HEK293T (cell line): ENCODE measurements at regions not wholly inside any gene's neighbourhood (a gene's known extent, or its start where the extent isn't known, plus 50 kb on each side); places are given as distances from the start of the nearest gene placed in this dataset.

Experiments used
- CTCF ChIA-PET: fragments of 350-600 bp; formaldehyde crosslinking; extraction: SDS; loops from one replicate; lab custom pipeline; 2021; ENCODE audit warnings: antibody characterized with exemption, inconsistent platforms; lab: Yijun Ruan, JAX
- POLR2A ChIA-PET: fragments of 350-600 bp; formaldehyde crosslinking; extraction: SDS; loops from one replicate; lab custom pipeline; 2020; ENCODE audit warnings: antibody characterized with exemption, inconsistent platforms; lab: Yijun Ruan, JAX
- DNase-seq: peaks from one replicate; pipeline ENCODE4 v3.0.0; 2012; ENCODE audit warnings: mixed read lengths; ENCODE audit errors: extremely low spot score
- ARNT ChIP-seq: fragments of 450-650 bp; IDR thresholded peaks from 2 replicates; pipeline ENCODE4 v1.6.1; 2017; ENCODE audit warnings: mild to moderate bottlenecking
- BHLHE40 ChIP-seq: fragments of 450-650 bp; IDR thresholded peaks from 2 replicates; pipeline ENCODE4 v1.6.1; 2016; ENCODE audit warnings: mild to moderate bottlenecking, moderate library complexity, borderline replicate concordance
- CTBP1 ChIP-seq: fragments of 450-650 bp; IDR thresholded peaks from 2 replicates; pipeline ENCODE4 v1.6.1; 2016; ENCODE audit warnings: borderline replicate concordance
- ELF4 ChIP-seq: fragments of 450-650 bp; IDR thresholded peaks from 2 replicates; pipeline ENCODE4 v1.6.1; 2017; ENCODE audit warnings: antibody characterized with exemption
- FOXA1 ChIP-seq: fragments of 450-650 bp; IDR thresholded peaks from 2 replicates; pipeline ENCODE4 v1.6.1; 2016; ENCODE audit warnings: mild to moderate bottlenecking
- FOXK2 ChIP-seq: fragments of 450-650 bp; IDR thresholded peaks from 2 replicates; pipeline ENCODE4 v1.6.1; 2016; ENCODE audit warnings: mild to moderate bottlenecking
- FOXM1 ChIP-seq: fragments of 450-650 bp; IDR thresholded peaks from 2 replicates; pipeline ENCODE4 v1.6.1; 2017; ENCODE audit warnings: mild to moderate bottlenecking, borderline replicate concordance
- HDGF ChIP-seq: fragments of 450-650 bp; IDR thresholded peaks from 2 replicates; pipeline ENCODE4 v1.6.1; 2017; ENCODE audit warnings: antibody characterized with exemption, borderline replicate concordance
- L3MBTL2 ChIP-seq: fragments of 450-650 bp; conservative IDR thresholded peaks from 2 replicates; pipeline ENCODE4 v1.6.1; 2016; ENCODE audit warnings: mild to moderate bottlenecking
- LEF1 ChIP-seq: fragments of 450-650 bp; IDR thresholded peaks from 2 replicates; pipeline ENCODE4 v1.6.1; 2017; ENCODE audit warnings: mild to moderate bottlenecking, borderline replicate concordance
- NFRKB ChIP-seq: fragments of 450-650 bp; IDR thresholded peaks from 2 replicates; pipeline ENCODE4 v1.6.1; 2016; ENCODE audit warnings: mild to moderate bottlenecking, moderate library complexity
- PKNOX1 ChIP-seq: fragments of 450-650 bp; IDR thresholded peaks from 2 replicates; pipeline ENCODE4 v1.6.1; 2016
- SP1 ChIP-seq: fragments of 450-650 bp; IDR thresholded peaks from 2 replicates; pipeline ENCODE4 v1.6.1; 2017
- SUZ12 ChIP-seq: fragments of 450-650 bp; IDR thresholded peaks from 2 replicates; pipeline ENCODE4 v1.6.1; 2016; ENCODE audit warnings: mild to moderate bottlenecking
- TARDBP ChIP-seq: fragments of 450-650 bp; IDR thresholded peaks from 2 replicates; pipeline ENCODE4 v1.6.1; 2016
- ZNF384 ChIP-seq: fragments of 450-650 bp; IDR thresholded peaks from 2 replicates; pipeline ENCODE4 v1.6.1; 2016

- DNase-seq: no peak
- ChIA-PET CTCF (no interaction called here), POLR2A (no interaction called here)
- no peak for TF ChIP-seq NFRKB
- no peak for TF ChIP-seq LEF1
- TF ChIP-seq SP1: no peak
- no peak for TF ChIP-seq PKNOX1
- TF ChIP-seq SUZ12: no peak
- TF ChIP-seq ARNT: no peak
- TF ChIP-seq ZNF384: no peak
- no peak for TF ChIP-seq TARDBP
- no peak for TF ChIP-seq ELF4
- TF ChIP-seq FOXA1: no peak
- no peak for TF ChIP-seq CTBP1
- no peak for TF ChIP-seq FOXM1
- no peak for TF ChIP-seq HDGF
- TF ChIP-seq BHLHE40: no peak
- no peak for TF ChIP-seq FOXK2
- no peak for TF ChIP-seq L3MBTL2
These were observed 303.7 kb upstream of the CCDC179 start for GRCh38 chr11:23164022-23164421.

GRCh38 chr11:23166376-23166775 is 306.1 kb upstream of the CCDC179 start:
- DNase-seq: no peak
- CTCF ChIA-PET: no interaction called here
- TF ChIP-seq LEF1 (no peak), SP1 (no peak), FOXK2 (no peak), CTBP1 (no peak), ELF4 (no peak), L3MBTL2 (no peak), SUZ12 (no peak), TARDBP (no peak), ARNT (no peak), HDGF (no peak), ZNF384 (no peak)
- POLR2A ChIA-PET: no interaction called here

GRCh38 chr11:23179609-23180008 is 319.3 kb upstream of the CCDC179 start:
- DNase-seq: no peak
- POLR2A ChIA-PET: no interaction called here
- CTCF ChIA-PET: no interaction called here
- TF ChIP-seq SP1 (no peak), NFRKB (no peak), CTBP1 (no peak), BHLHE40 (no peak), ELF4 (no peak), SUZ12 (no peak), TARDBP (no peak), PKNOX1 (no peak), ARNT (no peak), FOXA1 (no peak), LEF1 (no peak), L3MBTL2 (no peak), FOXK2 (no peak), HDGF (no peak)

GRCh38 chr11:23181022-23181807 is 320.9 kb upstream of the CCDC179 start:
- ChIA-PET CTCF (no interaction called here), POLR2A (no interaction called here)
- DNase-seq: no peak
- TF ChIP-seq ELF4: no peak
- TF ChIP-seq FOXK2: no peak

GRCh38 chr11:23192256-23192655 is 332.0 kb upstream of the CCDC179 start:
- no peak for DNase-seq
- ChIA-PET POLR2A (no interaction called here), CTCF (no interaction called here)
- TF ChIP-seq ELF4 (no peak), FOXK2 (no peak), BHLHE40 (no peak), SP1 (no peak)

GRCh38 chr11:23201936-23202522 is 341.8 kb upstream of the CCDC179 start:
- ChIA-PET POLR2A (no interaction called here), CTCF (no interaction called here)
- DNase-seq: no peak
- no peak for TF ChIP-seq SUZ12

- ChIA-PET CTCF (no interaction called here), POLR2A (no interaction called here)
- TF ChIP-seq FOXA1 (no peak), BHLHE40 (no peak), NFRKB (no peak), CTBP1 (no peak), HDGF (no peak)
- no peak for DNase-seq
These were observed 342.3 kb upstream of the CCDC179 start for GRCh38 chr11:23202611-23203010.
